ENCODE measurements at regions not wholly inside any gene's neighbourhood (a gene's known extent, or its start where the extent isn't known, plus 50 kb on each side); places are given as distances from the start of the nearest gene placed in this dataset.

- TF ChIP-seq CTCF (IDR thresholded peaks at IDR 0.05) (no peak), POLR2AphosphoS5 (IDR thresholded peaks at IDR 0.05) (no peak), POLR2A (IDR thresholded peaks at IDR 0.05) (no peak)
Observed at GRCh38 chr10:45144326-45145070, 143.8 kb downstream of the ZNF22 start.

Measured in upper lobe of left lung (tissue), 4 donors.